ELF-1 (cell line): ENCODE measurements at regions not wholly inside any gene's neighbourhood (a gene's known extent, or its start where the extent isn't known, plus 50 kb on each side); places are given as distances from the start of the nearest gene placed in this dataset.
"Not testable (repeated sequence)": the region's sequence is repeated elsewhere in the genome, so short reads cannot be mapped to it uniquely, and the experiment has no call there.

Experiments used
- DNase-seq: peaks from one replicate; pipeline ENCODE4 v3.0.0-alpha.2; 2016; ENCODE audit warnings: low read depth, low spot score

DNA sequence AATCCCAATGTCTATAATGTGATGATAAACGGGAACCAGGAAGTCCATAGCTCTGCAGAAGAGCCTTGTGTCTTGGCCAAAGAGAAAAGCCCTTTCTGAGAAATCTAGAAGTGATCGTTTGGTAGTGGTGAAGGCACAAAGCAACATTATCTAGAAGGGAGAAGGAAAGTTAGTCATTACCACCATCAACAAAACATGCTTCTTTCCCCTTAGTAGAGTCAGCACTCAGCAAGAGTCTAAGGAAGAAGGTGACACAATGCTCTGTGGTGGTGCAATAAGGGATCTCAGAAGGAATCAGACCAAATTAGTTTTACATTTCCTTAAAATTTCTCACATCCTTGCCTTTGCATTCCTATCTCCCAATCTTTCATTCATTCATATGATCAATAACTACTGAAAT, 134.4 kb upstream of the PRDX6 start:
- no peak for DNase-seq

DNA sequence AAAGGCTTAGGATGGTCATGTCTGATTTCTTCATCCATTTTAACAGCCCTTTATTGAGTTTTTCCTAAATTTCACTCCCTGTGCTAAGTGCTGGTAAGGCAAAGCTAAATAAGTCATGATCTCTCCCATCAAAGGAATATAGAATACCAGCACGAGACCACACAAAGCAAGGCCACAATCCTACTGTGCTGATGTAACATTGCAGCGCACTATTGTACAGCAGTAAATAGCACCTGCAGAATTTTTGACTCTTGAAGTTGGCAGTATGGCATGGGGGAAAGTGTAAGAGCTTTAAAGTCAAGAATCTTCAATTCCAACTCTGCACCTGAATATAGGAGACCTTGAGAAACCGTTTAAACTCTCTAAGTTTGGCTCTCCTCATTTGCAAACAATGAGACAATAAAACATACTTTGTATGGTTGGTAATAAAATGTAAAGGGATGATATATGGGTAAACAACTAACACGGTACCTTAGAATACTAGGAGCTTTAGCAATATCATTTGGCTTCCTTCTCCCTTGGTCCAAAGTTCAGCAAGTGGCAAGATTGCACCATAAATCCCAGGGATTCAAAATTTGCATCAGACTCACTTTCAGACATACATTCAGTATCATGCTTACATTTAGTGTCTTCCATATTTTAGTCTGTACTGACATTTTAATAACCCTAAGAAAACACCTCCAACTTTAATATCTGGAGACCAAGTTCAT, 132.9 kb upstream of the PRDX6 start:
- DNase-seq = no peak

DNA sequence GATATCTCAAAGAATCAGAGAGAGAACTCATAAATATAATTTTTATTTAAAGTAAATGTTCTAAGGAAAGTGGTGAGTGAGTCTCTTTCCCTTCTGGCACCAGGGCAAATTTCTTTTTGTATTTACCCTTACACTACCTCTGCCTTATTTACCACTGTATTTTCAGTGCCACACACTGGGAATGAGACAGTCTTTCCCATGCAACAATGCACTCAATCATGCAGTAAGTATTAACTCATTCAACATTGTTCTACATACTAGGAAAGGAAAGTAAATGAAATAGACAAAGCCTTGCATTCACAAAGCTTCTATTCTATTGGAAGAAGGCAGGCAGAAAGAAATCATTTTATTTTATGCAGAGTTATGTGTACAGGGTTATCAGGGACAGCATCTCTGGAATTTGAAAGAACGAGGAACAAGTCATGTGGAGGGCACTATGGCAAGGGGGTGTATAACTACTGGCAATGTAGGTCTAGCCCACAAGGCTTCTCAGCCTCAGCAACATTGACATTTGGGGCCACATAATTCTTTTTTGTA, 129.8 kb upstream of the PRDX6 start:
- DNase-seq = no peak

DNA sequence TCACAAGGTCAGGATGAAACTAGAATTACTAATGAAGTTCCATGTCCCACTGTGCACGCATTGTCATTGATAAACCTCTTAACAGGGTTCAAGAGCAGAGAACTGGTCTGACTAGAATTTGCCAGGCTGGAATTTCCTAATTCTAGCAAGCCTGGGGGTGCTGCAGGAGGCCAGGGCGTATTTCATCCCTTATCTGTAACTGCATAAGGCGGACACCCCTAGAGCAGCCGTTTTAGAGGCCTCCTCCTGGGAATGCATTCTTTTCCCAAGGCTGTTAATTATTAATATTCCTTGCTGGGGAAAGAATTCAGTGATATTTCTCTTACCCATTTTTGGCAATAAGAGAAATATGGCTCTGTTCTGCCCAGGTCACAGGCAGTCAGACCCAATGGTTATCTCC, 124.5 kb upstream of the PRDX6 start:
- DNase-seq = not testable (repeated sequence)

DNA sequence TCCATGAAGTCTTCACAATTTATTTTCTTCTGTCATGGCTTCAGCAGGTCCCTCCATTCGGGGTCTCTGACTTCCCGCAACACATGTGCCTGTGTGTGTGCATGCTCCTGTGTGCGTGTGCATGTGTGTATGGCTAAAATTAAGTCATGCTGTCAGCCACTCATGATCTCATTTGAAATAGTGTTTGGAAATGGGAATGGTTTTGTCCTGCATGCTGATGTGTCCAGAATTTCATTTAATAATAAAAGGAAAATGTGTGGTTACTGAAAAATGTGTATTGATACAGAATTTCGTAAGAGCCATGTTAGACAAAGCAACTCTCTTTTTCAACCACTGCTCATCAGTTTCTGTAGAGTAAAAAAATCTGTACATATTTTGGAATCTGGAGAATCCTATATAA, 123.8 kb upstream of the PRDX6 start:
- DNase-seq = no peak

DNA sequence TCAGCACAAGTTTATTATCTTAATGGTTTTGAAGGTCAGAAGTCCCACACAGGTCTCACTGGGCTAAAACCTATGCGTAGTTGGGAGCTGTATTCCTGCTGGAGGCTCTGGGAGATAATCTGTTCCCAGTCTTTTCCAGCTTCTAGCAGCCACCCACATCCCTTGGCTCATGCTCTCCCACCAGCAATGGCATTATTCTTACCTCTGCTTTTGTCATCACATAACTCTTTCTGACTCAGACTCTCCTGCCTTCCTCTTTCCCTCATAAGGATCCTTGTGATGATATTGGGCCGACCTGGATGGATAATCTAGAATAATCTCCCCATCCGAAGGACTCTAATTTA, 122.2 kb upstream of the PRDX6 start:
- DNase-seq = no peak

DNA sequence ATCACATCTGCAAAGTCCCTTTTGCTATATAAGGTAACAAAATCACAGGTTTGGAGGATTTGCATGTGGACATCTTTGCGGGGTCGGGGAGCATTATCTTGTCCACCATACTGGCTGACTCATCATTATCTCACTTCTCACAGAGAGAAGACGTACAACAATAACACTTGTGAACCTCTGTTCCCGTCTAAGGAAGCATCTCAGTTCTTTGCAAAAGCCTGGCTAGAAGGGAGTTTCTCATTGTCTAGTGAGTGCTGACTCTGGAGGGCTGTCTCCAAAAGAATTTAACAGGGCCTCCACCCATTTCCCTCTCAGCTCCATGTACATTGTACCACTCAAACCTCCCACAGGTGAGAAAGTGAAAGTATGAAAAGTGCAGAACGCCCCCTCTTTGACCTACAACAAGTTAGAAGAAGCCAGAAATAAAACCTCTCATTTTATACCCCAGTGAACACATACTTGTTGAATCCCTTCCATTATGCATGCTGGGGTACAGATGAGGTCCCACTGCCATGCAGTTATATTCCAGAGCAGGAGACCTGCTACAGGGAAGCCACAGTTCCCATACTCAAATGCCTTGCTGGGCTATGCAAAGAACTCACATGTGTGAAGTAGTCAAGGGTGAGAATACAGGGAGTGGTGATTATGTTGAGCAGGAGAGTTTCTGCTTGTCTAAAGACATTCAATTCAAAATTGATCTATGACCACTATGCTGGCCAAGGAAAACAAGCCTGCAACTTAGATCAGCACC, 121.7 kb upstream of the PRDX6 start:
- DNase-seq = no peak

DNA sequence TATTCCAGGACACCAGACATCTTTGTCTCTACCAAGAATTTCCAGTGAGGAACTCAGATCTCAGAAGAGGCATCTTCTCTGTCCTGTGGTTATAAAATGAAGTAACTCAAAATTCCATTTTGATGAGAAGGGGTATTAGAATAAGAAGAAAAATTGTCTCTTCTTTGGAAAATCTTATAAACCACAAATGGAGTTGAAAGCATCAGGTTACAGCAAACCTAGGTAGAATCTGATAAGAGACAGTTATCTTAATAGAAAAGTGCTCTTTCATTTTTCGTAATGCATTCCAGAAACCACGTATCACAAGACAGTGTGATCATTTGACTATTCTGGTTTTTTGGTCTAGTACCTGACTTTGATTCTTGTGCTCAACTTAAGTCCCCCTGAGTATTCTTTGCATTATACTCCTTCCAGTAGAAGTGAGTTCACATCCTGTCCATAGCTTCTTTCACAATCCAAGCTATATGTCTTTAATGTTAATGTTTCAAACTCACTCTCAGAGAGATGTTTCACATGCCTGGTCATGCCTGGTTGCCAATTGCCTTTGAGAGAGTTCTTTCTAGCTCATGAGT, 120.9 kb upstream of the PRDX6 start:
- DNase-seq = no peak

DNA sequence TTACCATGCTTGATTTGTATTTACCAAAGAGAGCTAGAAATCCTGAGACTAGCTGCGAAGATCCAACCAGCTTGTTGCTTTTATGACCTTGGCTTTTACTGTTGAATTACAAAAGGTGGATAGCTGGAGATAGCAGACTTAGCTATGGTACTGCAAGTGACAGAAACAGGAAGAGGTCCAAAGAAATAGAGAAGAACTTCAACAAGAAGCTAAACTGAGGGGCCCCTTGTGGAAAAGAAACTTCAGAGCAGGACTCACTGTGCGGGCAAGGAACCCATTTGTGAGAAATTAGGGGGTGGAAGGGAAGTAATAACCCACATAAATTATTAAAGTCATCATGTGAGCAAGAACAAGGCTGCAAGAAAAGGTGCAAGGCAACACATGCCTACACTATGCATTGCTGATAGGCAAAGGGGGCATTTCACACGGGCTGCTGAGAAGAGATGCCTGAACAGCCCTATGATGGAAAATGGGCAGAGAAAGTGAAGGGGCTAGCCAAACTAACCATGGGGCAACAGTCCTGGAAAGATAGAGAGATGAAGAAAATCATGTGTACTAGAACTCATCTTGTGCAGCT, 116.6 kb upstream of the PRDX6 start:
- DNase-seq = no peak

DNA sequence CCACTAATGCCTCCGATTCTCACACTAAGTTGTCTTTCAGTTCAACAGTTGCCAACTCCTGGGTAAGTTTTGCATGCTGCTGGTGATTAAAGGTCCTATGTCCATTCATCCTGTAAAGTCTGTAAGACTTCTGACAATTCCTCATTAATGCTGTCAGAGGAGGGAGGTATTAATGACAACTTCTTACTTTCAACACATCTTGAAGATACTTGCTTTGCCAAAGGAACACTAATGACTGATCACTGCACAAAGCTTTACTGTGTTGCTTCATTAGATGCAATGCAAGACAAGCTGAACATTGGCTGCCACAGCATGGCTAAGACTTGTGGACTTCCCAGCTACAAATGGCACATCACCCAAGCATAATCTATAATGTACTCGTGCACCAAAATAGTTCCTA, 114.6 kb upstream of the PRDX6 start:
- DNase-seq = no peak

DNA sequence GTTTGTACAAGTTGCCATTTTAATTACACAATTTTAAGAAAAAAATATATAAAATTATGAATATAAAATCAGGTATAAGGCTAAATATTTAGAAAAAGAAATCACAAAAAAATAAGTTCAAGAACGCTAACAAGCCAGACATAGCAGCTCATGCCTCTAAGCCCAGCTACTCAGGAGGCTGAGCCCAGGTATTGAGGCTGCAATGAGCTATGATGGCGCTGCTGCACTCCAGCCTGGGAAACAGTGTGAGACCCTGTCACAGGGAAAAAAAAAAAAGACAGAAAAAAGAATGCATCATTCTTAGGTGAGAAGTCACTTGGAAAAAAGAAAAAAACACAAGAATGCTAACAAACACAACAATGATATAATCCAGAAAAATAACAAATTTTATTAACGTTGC, 112.3 kb upstream of the PRDX6 start:
- DNase-seq = no peak

DNA sequence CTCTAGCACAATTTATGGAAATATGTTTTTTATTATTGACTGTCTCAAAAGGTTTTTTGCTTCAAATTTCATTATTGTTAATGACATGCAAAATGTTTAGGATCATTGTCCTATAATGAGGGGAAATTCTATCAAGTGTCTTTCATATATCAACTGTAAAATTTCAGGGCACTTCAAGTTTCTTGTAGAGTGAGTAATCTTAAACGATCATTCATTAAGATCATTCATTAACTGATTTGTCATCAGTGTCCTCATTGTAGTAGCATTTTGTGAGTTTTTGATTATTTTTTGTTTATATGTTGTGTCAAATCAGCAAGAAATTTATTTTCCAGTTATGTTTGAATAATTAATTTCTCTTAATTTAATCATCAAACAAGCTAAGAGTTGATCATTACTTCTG, 111.8 kb upstream of the PRDX6 start:
- no peak for DNase-seq

DNA sequence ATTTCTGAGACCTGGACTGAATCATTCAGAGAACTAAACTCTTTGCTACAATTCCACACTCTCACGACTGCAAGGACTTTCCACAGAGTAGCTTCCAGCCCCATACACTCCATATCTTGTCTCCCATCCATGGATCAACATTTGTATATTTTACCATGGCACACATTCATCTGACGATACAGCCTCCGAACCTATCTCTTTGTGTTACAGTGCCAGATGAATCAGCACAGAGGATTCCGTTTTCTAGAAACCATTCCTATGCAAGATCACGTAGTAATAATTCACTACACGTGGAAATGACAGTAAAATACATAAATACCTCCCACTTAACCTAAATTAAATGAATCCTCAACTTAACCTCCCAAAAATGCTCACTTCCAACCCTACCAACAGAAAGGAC, 110.0 kb upstream of the PRDX6 start:
- DNase-seq = no peak

DNA sequence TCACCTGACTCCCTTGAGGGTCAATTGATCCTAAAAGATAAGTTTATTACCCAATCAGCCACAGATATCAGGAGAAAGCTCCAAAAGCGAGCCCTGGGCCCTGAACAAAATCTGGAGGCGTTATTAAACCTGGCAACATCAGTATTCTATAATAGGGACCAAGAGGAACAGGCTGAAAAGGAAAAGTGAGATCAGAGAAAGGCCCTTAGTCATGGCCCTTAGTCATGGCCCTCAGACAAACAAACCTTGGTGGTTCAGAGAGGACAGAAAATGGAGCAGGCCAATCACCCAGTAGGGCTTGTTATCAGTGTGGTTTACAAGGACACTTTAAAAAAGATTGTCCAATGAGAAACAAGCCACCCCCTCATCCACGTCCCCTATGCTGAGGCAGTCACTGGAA, 106.5 kb upstream of the PRDX6 start:
- not testable (repeated sequence) for DNase-seq

DNA sequence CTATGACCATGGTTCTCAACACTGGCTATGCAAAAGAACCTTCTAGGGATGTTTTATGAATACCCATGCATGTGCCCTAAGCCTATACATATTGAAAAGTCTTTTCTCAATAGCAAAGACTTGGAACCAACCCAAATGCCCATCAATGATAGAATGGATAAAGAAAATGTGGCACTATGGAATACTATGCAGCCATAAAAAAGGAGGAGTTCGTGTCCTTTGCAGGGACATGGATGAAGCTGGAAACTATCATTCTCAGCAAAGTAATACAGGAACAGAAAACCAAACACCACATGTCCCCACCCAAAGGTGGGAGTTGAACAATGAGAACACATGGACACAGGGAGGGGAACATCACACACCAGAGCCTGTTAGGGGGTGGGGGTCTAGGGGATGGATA, 101.1 kb upstream of the PRDX6 start:
- DNase-seq = not testable (repeated sequence)

DNA sequence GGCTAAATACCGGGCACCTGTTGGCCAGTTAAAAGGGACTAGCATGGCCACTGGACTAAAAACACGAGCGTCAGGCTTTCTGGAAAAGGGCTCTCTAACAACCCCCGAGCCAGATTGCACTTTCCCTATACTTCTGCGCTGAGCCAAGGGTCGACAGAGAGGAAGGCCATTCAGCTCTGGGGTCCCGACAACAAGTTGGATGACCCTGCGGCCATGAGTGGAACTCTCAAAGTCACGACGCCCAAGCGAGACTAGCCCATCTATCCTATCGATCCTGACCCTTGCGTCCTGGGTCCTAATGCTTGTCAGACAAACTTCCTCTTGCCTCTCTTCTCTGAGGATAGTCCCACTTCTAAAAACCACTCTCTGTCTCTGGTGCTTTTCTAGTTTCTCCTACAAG, 99.9 kb upstream of the PRDX6 start:
- DNase-seq = no peak

DNA sequence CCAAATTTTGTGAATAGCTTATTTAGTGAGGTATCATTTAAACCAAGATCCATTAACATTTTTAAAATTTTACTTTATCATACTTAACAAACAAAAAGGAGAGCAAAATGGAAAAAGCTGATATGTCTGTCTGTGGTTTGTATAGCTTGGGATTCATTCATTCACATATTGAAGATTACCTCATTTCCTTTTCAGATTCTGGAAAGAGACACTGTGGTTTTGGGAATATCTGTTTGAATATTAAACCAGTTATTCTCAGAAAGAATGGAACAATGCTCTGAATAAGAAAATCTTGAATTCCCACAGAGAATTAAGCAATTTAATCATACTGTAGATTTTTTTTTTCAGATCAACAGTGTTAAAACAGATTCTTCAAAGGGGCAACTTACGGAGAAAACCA, 93.8 kb upstream of the PRDX6 start:
- DNase-seq = no peak

DNA sequence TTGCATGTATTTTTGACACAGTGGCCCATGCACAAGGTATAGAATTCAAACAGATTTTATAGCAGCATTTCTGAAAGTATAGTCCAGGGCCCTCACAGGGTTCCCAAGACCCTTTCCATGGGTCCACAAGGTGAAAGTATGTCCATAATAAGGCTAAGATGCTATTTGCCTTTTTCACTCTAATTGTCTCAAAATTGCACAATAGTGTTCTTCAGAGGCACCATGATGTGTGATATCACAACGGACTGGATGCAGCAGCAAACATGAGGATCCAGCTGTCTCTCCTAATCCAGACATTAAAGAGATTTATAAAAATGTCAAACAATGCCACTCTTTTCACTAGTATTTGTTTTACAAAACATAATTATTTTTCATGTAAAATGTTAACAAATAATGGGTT, 88.8 kb upstream of the PRDX6 start:
- no peak for DNase-seq

DNA sequence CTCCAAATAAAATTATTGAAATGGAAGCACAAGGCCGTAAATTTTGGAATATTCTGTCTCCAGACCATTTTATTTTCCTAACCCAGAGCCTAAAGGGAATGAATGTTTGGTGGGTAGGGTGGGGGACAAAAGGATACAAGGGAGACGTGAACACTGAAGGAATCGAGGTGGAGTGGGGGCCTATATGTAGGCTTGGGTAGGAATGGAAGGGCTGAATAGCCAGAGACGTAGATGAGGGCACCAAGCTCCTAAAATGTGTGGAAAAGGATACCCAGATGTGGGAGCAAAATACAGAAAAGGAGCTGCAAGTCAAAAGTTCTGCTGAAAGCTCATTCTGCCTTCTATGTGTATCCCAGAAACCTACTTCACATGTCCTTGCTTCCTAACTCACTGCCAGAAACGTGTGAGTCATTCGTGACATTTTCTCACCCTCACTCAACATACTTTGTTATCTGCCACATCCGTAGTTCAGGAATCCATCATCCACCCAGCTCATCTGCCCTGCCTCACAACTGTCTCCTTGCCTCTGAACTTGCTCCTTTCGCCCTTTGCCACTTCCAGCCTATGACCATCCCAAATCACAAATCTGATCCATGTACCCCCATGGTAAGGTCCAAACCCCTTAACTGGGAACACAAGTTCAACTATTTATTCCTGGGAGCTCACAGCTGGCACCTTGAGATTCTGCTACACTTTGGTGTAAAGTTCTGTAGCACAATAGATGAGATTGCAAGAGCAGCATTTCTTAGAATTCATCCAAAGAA, 84.1 kb upstream of the PRDX6 start:
- DNase-seq = peak; percentile 17

DNA sequence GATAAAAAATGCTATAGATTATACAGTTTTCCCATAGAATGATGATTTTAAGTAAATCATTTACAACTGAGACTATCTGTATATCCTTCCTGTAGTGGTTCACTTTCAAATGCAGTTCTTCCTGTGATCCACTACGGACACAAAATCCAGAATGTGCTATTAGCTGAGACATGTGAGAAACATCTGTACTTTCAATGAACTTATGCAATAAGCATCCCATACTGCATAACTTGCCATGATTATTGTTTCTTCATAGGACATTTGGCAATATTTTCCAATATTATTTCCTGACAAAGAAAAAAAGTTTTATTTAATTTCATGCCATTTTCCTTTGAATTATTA, 83.5 kb upstream of the PRDX6 start:
- no peak for DNase-seq

DNA sequence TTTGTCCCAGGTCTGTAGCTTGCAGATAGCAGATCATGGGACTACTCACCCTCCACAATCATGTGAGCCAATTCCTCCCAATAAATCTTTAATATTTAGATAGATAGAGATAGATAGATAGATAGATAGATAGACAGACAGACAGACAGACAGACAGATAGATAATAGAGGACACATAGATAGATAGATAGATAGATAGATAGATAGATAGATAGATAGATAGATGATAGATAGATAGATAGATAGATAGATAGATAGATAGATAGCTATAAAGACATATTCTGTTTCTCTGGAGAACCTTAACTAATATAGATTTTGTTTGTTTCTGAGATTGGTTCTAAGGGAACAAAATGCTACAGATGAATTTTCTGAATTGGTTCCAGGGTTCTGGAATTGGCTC, 82.3 kb upstream of the PRDX6 start:
- DNase-seq = not testable (repeated sequence)

DNA sequence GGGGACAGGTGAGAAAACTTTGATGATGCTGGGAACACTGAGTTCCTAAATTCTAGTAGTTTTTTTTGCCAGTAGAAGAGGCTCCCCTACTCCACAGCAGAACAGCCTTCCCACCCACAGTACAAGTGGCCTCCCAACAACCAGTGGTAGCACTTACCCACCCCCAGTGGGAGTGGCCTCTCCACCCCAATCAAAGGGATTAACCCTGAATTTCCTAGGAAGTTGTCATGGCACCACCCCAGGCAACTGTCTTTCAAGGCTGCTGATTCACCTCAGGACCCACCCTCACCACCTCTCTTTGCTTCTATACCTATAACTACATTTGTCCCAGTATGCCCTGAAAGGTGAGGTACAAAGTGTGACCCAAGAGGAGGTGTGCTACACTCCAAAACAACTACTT, 81.4 kb upstream of the PRDX6 start:
- DNase-seq = no peak
